H9 (cell line): ENCODE measurements at regions not wholly inside any gene's neighbourhood (a gene's known extent, or its start where the extent isn't known, plus 50 kb on each side); places are given as distances from the start of the nearest gene placed in this dataset.

Experiments
- DNase-seq: peaks from one replicate; pipeline ENCODE4 v3.0.0-alpha.2; 2017
- H2AFZ ChIP-seq: one replicate; pipeline ENCODE4 v1.6.1; 2013; ENCODE audit warnings: mild to moderate bottlenecking, low read length, control low read depth, moderate library complexity
- H2AK5ac ChIP-seq: 2 replicates; pipeline ENCODE4 v1.6.1; 2013; ENCODE audit warnings: low read length, control low read depth, mixed read lengths; ENCODE audit not compliant: insufficient read length
- H2BK120ac ChIP-seq: one replicate; pipeline ENCODE4 v1.6.1; 2013; ENCODE audit warnings: low read depth, mild to moderate bottlenecking, low read length, control low read depth, inconsistent platforms; ENCODE audit not compliant: poor library complexity, severe bottlenecking
- H2BK12ac ChIP-seq: 2 replicates; pipeline ENCODE4 v1.6.1; 2013; ENCODE audit warnings: low read length, control low read depth, mixed read lengths, low read depth; ENCODE audit not compliant: insufficient read length
- H2BK15ac ChIP-seq: 2 replicates; pipeline ENCODE4 v1.6.1; 2013; ENCODE audit warnings: low read depth, low read length, control low read depth
- H2BK20ac ChIP-seq: one replicate; pipeline ENCODE4 v1.6.1; 2013; ENCODE audit warnings: low read depth, mild to moderate bottlenecking, low read length, control low read depth, inconsistent platforms; ENCODE audit not compliant: poor library complexity, severe bottlenecking
- H2BK5ac ChIP-seq: 2 replicates; pipeline ENCODE4 v1.6.1; 2013; ENCODE audit warnings: low read length, control low read depth, mixed read lengths; ENCODE audit not compliant: insufficient read length
- H3K14ac ChIP-seq: 2 replicates; pipeline ENCODE4 v1.6.1; 2013; ENCODE audit warnings: low read length, control low read depth; ENCODE audit not compliant: insufficient read depth
- H3K18ac ChIP-seq: 2 replicates; pipeline ENCODE4 v1.6.1; 2013; ENCODE audit warnings: low read depth, mild to moderate bottlenecking, mixed read lengths, low read length, control low read depth; ENCODE audit not compliant: insufficient read length
- H3K23ac ChIP-seq: 2 replicates; pipeline ENCODE4 v1.6.1; 2013; ENCODE audit warnings: low read length, control low read depth, mixed read lengths, low read depth; ENCODE audit not compliant: insufficient read length
- H3K23me2 ChIP-seq: 2 replicates; pipeline ENCODE4 v1.6.1; 2013; ENCODE audit warnings: low read depth, mild to moderate bottlenecking, mixed read lengths, low read length, control low read depth; ENCODE audit not compliant: insufficient read length, poor library complexity, severe bottlenecking
- H3K27ac ChIP-seq: 2 replicates; pipeline ENCODE4 v1.5.1; 2013; ENCODE audit warnings: low read length, control low read depth, mixed read lengths, low read depth; ENCODE audit not compliant: insufficient read length
- H3K27me3 ChIP-seq: 2 replicates; pipeline ENCODE4 v1.6.1; 2013; ENCODE audit warnings: low read length, control low read depth, inconsistent platforms; ENCODE audit not compliant: insufficient read depth
- H3K4ac ChIP-seq: 2 replicates; pipeline ENCODE4 v1.6.1; 2013; ENCODE audit warnings: low read depth, mild to moderate bottlenecking, control low read depth, inconsistent platforms, low read length, moderate library complexity
- H3K4me1 ChIP-seq: 2 replicates; pipeline ENCODE4 v1.6.1; 2013; ENCODE audit warnings: low read length, control low read depth, inconsistent platforms; ENCODE audit not compliant: insufficient read depth
- H3K4me2 ChIP-seq: 2 replicates; pipeline ENCODE4 v1.6.1; 2013; ENCODE audit warnings: low read length, control low read depth, mixed read lengths; ENCODE audit not compliant: insufficient read length, insufficient read depth
- H3K56ac ChIP-seq: 2 replicates; pipeline ENCODE4 v1.6.1; 2013; ENCODE audit warnings: low read depth, mild to moderate bottlenecking, mixed read lengths, low read length, control low read depth; ENCODE audit not compliant: insufficient read length
- H3K79me1 ChIP-seq: 2 replicates; pipeline ENCODE4 v1.6.1; 2013; ENCODE audit warnings: low read depth, mild to moderate bottlenecking, moderate library complexity, low read length, control low read depth, inconsistent platforms; ENCODE audit not compliant: insufficient read depth, poor library complexity, severe bottlenecking
- H3K79me2 ChIP-seq: 2 replicates; pipeline ENCODE4 v1.6.1; 2013; ENCODE audit warnings: low read length, control low read depth, inconsistent platforms; ENCODE audit not compliant: insufficient read depth
- H3K9ac ChIP-seq: 2 replicates; pipeline ENCODE4 v1.6.1; 2013; ENCODE audit warnings: low read length, control low read depth, mixed read lengths; ENCODE audit not compliant: insufficient read length; ENCODE audit errors: extremely low read depth
- H3K9me3 ChIP-seq: one replicate; pipeline ENCODE4 v1.6.1; 2013; ENCODE audit warnings: low read depth, low read length, inconsistent platforms; ENCODE audit not compliant: control insufficient read depth
- H3T11ph ChIP-seq: one replicate; pipeline ENCODE4 v1.6.1; 2013; ENCODE audit warnings: mild to moderate bottlenecking, low read length, control low read depth, inconsistent platforms
- H4K20me1 ChIP-seq: one replicate; pipeline ENCODE4 v1.6.1; 2013; ENCODE audit not compliant: control insufficient read depth, insufficient read length, insufficient read depth
- H4K5ac ChIP-seq: 2 replicates; pipeline ENCODE4 v1.6.1; 2013; ENCODE audit warnings: low read depth, mild to moderate bottlenecking, mixed read lengths, low read length, control low read depth; ENCODE audit not compliant: insufficient read length
- H4K8ac ChIP-seq: replicated peaks from 2 replicates; pipeline ENCODE4 v1.6.1; 2013; ENCODE audit warnings: low read length, control low read depth, mixed read lengths, low read depth; ENCODE audit not compliant: insufficient read length
- H4K91ac ChIP-seq: 2 replicates; pipeline ENCODE4 v1.6.1; 2013; ENCODE audit warnings: low read depth, mild to moderate bottlenecking, moderate library complexity, mixed read lengths, low read length, control low read depth; ENCODE audit not compliant: insufficient read length
- H3K27ac Mint-ChIP-seq, 3 experiments: 2 replicates in 2 of 3; 3 replicates in 1 of 3; pipeline ENCODE4 v1.8.0; 2020 to 2021; ENCODE audit warnings: mixed read lengths in 3 of 3, mild to moderate bottlenecking in 1 of 3, moderate library complexity in 1 of 3
- H3K27me3 Mint-ChIP-seq: 2 replicates; pipeline ENCODE4 v1.8.0; 2021; ENCODE audit warnings: low read depth, mild to moderate bottlenecking, moderate library complexity, mixed read lengths
- H3K36me3 Mint-ChIP-seq, 3 experiments: 2 replicates in 2 of 3; 3 replicates in 1 of 3; pipeline ENCODE4 v1.8.0; 2020 to 2021; ENCODE audit warnings: low read depth in 3 of 3, mixed read lengths in 3 of 3; ENCODE audit not compliant: insufficient read depth in 1 of 3
- H3K4me1 Mint-ChIP-seq, 2 experiments: 2 replicates each; pipeline ENCODE4 v1.8.0; 2020; ENCODE audit warnings: mixed read lengths in 2 of 2
- H3K4me3 Mint-ChIP-seq, 2 experiments: 2 replicates in 1 of 2; 3 replicates in 1 of 2; pipeline ENCODE4 v1.8.0; 2020 to 2021; ENCODE audit warnings: mild to moderate bottlenecking in 2 of 2, mixed read lengths in 2 of 2, moderate library complexity in 1 of 2
- H3K9me3 Mint-ChIP-seq, 2 experiments: 2 replicates in 1 of 2; 3 replicates in 1 of 2; pipeline ENCODE4 v1.8.0; 2020; ENCODE audit warnings: mild to moderate bottlenecking in 2 of 2, mixed read lengths in 2 of 2, moderate library complexity in 1 of 2
- CTCF ChIP-seq: fragments of 200-600 bp; sonication (generic); conservative IDR thresholded peaks from 3 replicates; pipeline ENCODE4 v1.8.0; 2021; ENCODE audit warnings: antibody characterized with exemption, mild to moderate bottlenecking
- WGBS: extraction: QIAGEN DNeasy Blood & Tissue Kit; methylation state at CpG from one replicate; pipeline ENCODE4 v1.1.7; 2013; ENCODE audit warnings: missing lambda C conversion rate, low lambda C conversion rate, mixed read lengths; ENCODE audit not compliant: insufficient read length; ENCODE audit errors: extremely low coverage; 5-methylcytosine and 5-hydroxymethylcytosine counted together

GRCh38 chr13:104450006-104450405 lies 1383.8 kb upstream of the SLC10A2 start:
- Histone ChIP-seq H3K27ac (no peak overlapping the region), H3K9ac (no peak overlapping the region), H4K20me1 (no peaks in the 10 kb centered on the region), H3K14ac (no peak overlapping the region), H2BK20ac (no peak overlapping the region), H3T11ph (no peak overlapping the region), H2BK15ac (no peak overlapping the region), H3K56ac (no peak overlapping the region), H4K8ac (no peak overlapping the region), H3K79me2 (no peaks in the 10 kb centered on the region), H3K4me1 (no peaks in the 10 kb centered on the region), H3K79me1 (no peaks in the 10 kb centered on the region), H3K18ac (no peak overlapping the region), H3K4ac (no peak overlapping the region), H3K23ac (no peak overlapping the region), H4K91ac (no peak overlapping the region), H3K9me3 (no peaks in the 10 kb centered on the region), H2BK12ac (no peak overlapping the region), H4K5ac (no peak overlapping the region), H3K4me2 (no peak overlapping the region), H3K23me2 (no peaks in the 10 kb centered on the region), H2BK5ac (no peak overlapping the region), H2AK5ac (no peak overlapping the region), H2BK120ac (no peak overlapping the region), H3K27me3 (no peaks in the 10 kb centered on the region), H2AFZ (no peak overlapping the region)
- Mint-ChIP-seq H3K36me3 (peaks cover 0 to 13% (median 2%) of the 10 kb centered on the region in 3 experiments; a peak in 4 of 7 replicates), H3K9me3 (peaks cover 7 to 19% of the 10 kb centered on the region in 2 experiments; a peak in 4 of 5 replicates), H3K27me3 (no peaks in the 10 kb centered on the region), H3K27ac (no peak overlapping the region), H3K4me1 (peaks cover 7 to 10% of the 10 kb centered on the region in 2 experiments), H3K4me3 (no peak overlapping the region)
- no peak for TF ChIP-seq CTCF
- WGBS = 100% methylated on average over 1 of the region's 2 CpGs
- no peak for DNase-seq
